ENCODE measurements at regions not wholly inside any gene's neighbourhood (a gene's known extent, or its start where the extent isn't known, plus 50 kb on each side); places are given as distances from the start of the nearest gene placed in this dataset.
A peak's percentile ranks its signal among the peaks of the same experiment; 100 is the strongest.

GRCh38 chr5:152514827-152515397 is 109.8 kb upstream of the NMUR2 start:
- intact Hi-C loops (cut with DNase I, micrococcal nuclease), result no loop called here

DNA sequence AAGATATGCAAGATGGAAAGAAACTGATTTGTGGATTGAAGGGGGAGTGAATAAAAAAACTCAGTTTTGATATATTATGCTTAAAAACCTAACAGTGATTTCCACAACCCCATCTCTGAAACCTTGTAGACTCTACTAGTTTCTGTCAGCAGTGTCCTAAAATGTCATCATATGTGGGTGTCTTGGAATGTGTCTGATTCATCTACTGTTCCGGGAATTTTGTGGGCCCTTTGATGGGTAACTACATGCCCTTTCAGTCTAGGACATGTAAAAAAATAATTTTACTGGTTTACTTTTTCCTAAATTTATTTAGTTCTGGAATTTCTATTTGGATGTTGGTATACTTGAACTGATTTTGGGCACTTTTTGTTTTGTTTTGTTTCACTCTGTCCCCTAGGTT is 118.9 kb upstream of the NMUR2 start:
- DNase-seq, result no peak
- intact Hi-C loops (cut with DNase I, micrococcal nuclease), result no loop called here
- no peak for ATAC-seq

More at GRCh38 chr5:152514827-152515397, 109.8 kb upstream of the NMUR2 start:
- DNase-seq, result no peak
- ATAC-seq, result no peak

DNA sequence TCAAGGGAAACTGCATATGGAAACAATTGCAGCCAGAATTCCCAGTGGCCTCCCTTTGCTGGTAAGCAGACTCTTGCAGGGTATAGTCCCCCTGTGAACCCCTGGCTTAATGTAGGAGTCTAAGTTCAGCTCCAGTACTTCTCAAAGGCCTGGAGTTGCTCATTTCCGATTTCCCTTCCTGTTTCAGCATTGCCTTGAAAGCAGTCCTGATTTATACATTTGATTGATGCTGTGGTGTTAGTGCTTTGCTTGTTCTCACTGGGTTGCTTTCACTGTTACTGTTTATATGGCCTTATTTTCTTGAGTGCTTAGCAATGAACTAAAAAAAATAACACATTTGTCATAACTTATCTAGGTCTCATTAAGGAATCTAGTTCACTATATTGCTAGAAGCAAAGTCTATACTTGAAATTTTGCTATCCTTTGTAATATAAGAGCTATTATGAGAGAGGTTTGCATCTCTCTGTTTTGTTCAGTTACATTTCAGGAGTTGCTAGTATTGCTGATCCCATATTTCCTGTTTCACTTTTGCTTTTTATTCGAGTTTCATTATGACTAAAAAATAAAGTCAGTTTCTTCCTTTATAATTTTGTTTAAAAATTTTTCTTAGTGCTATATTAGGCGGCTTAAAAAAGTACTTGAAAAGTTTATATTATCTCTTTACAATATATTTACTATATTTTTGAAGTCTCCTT is 122.4 kb upstream of the NMUR2 start:
- no peak for DNase-seq
- intact Hi-C loops (cut with DNase I, micrococcal nuclease), result no loop called here
- ATAC-seq, result no peak

DNA sequence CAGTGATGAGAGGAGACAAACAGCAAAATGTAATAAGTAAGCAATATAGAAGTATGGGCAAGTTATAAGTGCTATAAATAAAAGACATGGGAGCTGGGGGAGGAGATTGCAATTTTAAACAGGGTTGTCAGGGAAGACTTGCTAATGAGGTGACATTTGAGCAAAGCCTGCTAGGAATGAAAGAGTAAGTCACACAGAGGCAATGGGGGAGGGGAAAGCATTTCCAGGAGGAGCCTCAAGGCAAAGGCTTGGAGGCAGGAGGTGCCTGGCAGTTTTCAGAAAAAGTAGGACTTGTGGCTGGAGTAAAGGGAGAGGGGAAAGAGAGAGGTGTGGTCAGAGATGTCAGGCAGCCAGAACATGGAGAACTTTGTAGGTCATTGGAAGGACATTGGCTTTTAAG is 124.4 kb upstream of the NMUR2 start:
- DNase-seq (no peak), ATAC-seq (no peak)
- intact Hi-C loops (cut with DNase I, micrococcal nuclease), result no loop called here

- DNase-seq (no peak), ATAC-seq (no peak)
- intact Hi-C loops (cut with DNase I, micrococcal nuclease), result loop anchor here in 1 of 2 donors (5.0 kb wide), 1 partner anchor 1435 kb away; no protein-coding TSS in a partner anchor
These were observed 127.6 kb upstream of the NMUR2 start for GRCh38 chr5:152532714-152533113.

GRCh38 chr5:152534641-152535040 is 129.6 kb upstream of the NMUR2 start:
- no peak for DNase-seq
- intact Hi-C loops (cut with DNase I, micrococcal nuclease), result loop anchor here in 1 of 2 donors (5.0 kb wide), 1 partner anchor 1433 kb away; no protein-coding TSS in a partner anchor
- no peak for ATAC-seq

DNA sequence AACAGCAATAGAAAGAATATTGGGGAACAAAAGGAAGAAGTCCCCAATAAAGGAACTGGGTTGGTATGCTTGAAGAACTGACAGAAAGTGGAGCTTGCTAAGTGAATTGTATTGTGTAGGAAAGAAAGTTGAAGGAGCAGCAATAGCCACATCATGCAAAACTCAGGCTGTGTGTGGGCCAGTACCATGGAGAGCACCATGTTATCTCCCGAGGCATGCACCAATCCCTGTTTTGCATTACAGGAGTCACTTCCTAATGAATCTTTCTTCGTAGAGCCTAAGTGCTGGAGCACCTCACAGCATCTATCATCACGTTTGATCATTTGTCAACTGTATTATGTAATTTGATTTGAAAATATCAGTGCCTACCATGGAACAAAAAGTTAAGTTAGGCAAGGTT is 137.7 kb upstream of the NMUR2 start:
- DNase-seq (no peak), ATAC-seq (no peak)
- intact Hi-C loops (cut with DNase I, micrococcal nuclease), result no loop called here

DNA sequence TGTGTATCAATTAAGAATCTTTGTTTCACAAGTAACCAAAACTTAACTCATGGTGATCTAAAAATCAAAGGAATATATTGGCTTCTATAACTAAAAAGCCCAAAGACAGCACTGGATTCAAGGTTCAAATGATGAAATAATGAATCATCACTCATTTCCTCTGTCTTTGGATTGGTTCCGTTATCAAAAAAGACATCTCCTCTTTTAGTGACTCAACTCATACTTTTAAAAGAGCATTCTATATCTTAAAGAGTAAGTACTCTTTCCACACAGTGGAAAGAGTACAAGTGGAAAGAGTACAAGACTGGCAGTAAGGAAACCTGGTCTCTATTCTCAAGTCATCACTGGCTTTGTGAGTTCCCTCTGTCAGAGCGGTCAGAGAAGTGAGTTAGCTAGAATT is 141.4 kb upstream of the NMUR2 start:
- intact Hi-C loops (cut with DNase I, micrococcal nuclease), result no loop called here
- no peak for ATAC-seq
- no peak for DNase-seq

- no peak for DNase-seq
- no peak for ATAC-seq
- intact Hi-C loops (cut with DNase I, micrococcal nuclease), result no loop called here
These were observed 142.1 kb upstream of the NMUR2 start for GRCh38 chr5:152547202-152547601.

GRCh38 chr5:152549709-152550108 is 144.6 kb upstream of the NMUR2 start:
- intact Hi-C loops (cut with DNase I, micrococcal nuclease), result no loop called here
- no peak for DNase-seq
- ATAC-seq, result no peak

DNA sequence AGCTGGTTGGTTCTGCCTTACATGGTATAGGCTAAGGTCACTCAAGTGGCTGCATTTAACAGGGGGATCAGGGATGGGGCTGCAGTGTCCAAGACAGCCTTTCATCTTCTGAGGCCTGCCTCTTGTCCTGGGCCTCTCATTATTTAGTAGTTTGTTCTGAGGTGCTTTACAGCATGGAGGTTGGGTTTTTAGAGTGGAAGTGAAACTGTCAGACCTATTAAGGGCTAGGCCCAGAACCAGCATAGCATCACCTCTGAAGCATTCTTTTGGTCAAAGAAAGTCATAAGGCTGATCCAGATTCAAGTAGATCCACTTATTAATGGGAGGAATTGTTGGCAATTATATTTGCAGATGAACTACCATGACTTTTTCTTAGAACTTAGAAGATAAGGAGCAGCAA is 146.0 kb upstream of the NMUR2 start:
- intact Hi-C loops (cut with DNase I, micrococcal nuclease), result no loop called here
- ATAC-seq (no peak), DNase-seq (no peak)

- ATAC-seq, result no peak
These were observed 151.7 kb upstream of the NMUR2 start for GRCh38 chr5:152556784-152557183.

GRCh38 chr5:152560512-152561137 is 155.5 kb upstream of the NMUR2 start:
- ATAC-seq (peak; percentile 50), DNase-seq (peak in 1 of 2 donors; percentile 70)
- intact Hi-C loops (cut with DNase I, micrococcal nuclease), result no loop called here

More at GRCh38 chr5:152556784-152557183, 151.7 kb upstream of the NMUR2 start:
- DNase-seq, result no peak
- intact Hi-C loops (cut with DNase I, micrococcal nuclease), result no loop called here

- intact Hi-C loops (cut with DNase I, micrococcal nuclease), result no loop called here
- no peak for DNase-seq
- no peak for ATAC-seq
These were observed 162.9 kb upstream of the NMUR2 start for GRCh38 chr5:152568016-152568415.

DNA sequence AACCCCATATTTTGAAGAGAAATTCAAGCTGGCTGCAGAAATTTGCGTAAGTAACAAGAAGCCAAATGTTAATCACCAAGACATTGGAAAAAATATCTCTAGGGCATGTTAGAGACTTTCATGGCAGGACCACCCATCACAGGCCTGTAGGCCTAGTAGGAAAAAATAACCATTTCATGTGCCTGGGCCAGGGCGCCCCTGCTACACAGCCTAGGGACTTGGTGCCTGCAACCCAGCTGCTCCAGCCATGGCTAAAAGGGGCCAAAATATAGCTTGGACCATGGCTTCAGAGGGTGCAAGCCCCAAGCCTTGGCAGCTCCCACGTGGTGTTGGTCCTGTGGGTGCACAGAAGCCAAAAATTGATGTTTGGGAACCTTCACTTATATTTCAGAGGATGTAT is 167.7 kb upstream of the NMUR2 start:
- no peak for ATAC-seq
- no peak for DNase-seq
- intact Hi-C loops (cut with DNase I, micrococcal nuclease), result no loop called here

DNA sequence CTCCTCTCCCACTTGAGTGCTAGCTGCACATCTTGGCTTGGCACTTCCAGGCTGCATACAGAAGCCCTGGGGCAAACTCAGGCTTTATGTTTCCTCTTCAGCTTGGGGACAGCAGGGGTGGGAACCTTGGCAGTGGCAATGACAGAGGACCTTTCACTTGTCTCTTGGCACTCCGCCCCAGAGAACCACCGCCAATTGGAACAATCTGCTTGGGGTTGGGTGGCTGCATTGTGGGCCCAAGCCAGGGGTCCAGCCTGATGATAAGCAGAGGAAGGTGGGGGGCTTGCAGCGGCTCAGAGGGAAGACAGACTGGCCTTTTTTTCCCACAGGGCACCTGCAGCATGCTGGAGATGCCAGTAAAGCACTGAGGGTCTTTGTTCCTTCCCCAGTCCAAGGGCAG is 179.0 kb upstream of the NMUR2 start:
- DNase-seq, result no peak
- ATAC-seq, result no peak
- intact Hi-C loops (cut with DNase I, micrococcal nuclease), result no loop called here

GRCh38 chr5:152592416-152592815 is 187.3 kb upstream of the NMUR2 start:
- intact Hi-C loops (cut with DNase I, micrococcal nuclease), result no loop called here
- no peak for ATAC-seq
- DNase-seq, result no peak

- intact Hi-C loops (cut with DNase I, micrococcal nuclease), result no loop called here
- ATAC-seq, result no peak
- DNase-seq, result no peak
These were observed 188.3 kb upstream of the NMUR2 start for GRCh38 chr5:152593388-152593787.

- DNase-seq (no peak), ATAC-seq (no peak)
- intact Hi-C loops (cut with DNase I, micrococcal nuclease), result no loop called here
These were observed 190.3 kb upstream of the NMUR2 start for GRCh38 chr5:152595405-152595804.

DNA sequence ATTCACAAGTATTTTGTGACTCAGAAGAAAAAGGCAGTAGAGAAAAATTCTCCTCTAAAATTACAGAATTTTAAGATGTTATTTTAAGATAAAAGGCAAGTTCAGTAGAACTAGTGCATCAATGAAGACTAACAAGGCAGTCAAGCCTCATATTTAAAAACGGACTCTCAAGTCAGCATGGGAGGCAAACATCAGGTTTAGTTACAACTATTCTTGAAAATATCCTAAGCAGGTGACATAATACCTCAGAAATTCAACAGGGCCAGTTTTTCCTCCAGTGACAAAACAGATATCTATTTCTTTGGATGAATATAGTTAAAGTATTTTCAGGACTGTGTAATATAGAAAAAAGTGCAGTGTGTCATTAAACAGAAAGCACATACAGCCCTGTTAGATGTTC is 194.0 kb upstream of the NMUR2 start:
- intact Hi-C loops (cut with DNase I, micrococcal nuclease), result no loop called here
- ATAC-seq (no peak), DNase-seq (no peak)

Measured in left colon (tissue), 2 donors.